ENCODE measurements at regions not wholly inside any gene's neighbourhood (a gene's known extent, or its start where the extent isn't known, plus 50 kb on each side); places are given as distances from the start of the nearest gene placed in this dataset.

DNA sequence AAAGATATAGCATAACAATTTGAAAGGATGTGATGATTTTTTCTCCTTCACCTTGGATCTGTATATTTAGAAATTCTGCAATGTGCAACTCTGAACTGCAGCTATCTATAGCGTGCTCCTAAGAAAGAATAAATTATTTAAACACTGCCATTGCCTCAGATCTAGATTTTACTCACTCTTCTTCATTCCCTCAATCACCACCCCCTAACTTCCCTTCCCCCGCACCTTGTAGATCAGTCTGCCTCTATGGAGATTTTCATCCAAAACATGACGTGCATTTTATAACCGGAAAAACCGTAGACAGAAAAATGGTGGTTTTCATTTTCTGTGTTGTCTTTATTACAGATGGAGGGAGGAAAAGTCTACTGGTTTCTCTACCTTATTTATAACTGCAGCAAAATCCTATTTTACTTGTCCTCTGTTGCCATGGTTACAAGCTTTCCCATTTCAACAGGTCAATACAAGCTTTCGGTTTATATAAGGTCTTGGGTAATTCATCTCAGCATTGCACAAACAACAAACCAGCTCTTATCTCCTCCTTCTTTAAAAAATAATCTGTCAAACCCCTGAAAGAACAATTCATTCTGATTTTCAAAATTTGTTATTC, 480.0 kb downstream of the TAF11L14 start:
- TF ChIP-seq, protein P1, sequence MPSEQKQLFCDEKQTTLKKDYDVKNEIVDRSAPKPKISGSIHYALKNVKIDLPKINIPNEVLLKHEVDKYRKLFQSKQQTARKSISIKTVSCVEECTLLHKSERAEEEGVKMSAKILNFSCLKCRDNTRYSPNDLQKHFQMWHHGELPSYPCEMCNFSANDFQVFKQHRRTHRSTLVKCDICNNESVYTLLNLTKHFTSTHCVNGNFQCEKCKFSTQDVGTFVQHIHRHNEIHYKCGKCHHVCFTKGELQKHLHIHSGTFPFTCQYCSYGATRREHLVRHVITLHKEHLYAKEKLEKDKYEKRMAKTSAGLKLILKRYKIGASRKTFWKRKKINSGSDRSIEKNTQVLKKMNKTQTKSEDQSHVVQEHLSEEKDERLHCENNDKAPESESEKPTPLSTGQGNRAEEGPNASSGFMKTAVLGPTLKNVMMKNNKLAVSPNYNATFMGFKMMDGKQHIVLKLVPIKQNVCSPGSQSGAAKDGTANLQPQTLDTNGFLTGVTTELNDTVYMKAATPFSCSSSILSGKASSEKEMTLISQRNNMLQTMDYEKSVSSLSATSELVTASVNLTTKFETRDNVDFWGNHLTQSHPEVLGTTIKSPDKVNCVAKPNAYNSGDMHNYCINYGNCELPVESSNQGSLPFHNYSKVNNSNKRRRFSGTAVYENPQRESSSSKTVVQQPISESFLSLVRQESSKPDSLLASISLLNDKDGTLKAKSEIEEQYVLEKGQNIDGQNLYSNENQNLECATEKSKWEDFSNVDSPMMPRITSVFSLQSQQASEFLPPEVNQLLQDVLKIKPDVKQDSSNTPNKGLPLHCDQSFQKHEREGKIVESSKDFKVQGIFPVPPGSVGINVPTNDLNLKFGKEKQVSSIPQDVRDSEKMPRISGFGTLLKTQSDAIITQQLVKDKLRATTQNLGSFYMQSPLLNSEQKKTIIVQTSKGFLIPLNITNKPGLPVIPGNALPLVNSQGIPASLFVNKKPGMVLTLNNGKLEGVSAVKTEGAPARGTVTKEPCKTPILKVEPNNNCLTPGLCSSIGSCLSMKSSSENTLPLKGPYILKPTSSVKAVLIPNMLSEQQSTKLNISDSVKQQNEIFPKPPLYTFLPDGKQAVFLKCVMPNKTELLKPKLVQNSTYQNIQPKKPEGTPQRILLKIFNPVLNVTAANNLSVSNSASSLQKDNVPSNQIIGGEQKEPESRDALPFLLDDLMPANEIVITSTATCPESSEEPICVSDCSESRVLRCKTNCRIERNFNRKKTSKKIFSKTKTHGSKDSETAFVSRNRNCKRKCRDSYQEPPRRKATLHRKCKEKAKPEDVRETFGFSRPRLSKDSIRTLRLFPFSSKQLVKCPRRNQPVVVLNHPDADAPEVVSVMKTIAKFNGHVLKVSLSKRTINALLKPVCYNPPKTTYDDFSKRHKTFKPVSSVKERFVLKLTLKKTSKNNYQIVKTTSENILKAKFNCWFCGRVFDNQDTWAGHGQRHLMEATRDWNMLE (tag by site-specific recombination; conservative IDR thresholded peaks at IDR 0.05; ENCODE audit: low read depth) = no peak
- TF ChIP-seq, protein P2, sequence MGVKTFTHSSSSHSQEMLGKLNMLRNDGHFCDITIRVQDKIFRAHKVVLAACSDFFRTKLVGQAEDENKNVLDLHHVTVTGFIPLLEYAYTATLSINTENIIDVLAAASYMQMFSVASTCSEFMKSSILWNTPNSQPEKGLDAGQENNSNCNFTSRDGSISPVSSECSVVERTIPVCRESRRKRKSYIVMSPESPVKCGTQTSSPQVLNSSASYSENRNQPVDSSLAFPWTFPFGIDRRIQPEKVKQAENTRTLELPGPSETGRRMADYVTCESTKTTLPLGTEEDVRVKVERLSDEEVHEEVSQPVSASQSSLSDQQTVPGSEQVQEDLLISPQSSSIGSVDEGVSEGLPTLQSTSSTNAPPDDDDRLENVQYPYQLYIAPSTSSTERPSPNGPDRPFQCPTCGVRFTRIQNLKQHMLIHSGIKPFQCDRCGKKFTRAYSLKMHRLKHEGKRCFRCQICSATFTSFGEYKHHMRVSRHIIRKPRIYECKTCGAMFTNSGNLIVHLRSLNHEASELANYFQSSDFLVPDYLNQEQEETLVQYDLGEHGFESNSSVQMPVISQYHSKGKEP (tag by site-specific recombination; IDR thresholded peaks at IDR 0.05) = no peak
- TF ChIP-seq ZNF311 (tag by site-specific recombination; IDR thresholded peaks at IDR 0.05; ENCODE audit: borderline replicate concordance) (no peak), ZNF394 (tag by site-specific recombination; IDR thresholded peaks at IDR 0.05; ENCODE audit: borderline replicate concordance) (no peak)
- TF ChIP-seq, protein P3, sequence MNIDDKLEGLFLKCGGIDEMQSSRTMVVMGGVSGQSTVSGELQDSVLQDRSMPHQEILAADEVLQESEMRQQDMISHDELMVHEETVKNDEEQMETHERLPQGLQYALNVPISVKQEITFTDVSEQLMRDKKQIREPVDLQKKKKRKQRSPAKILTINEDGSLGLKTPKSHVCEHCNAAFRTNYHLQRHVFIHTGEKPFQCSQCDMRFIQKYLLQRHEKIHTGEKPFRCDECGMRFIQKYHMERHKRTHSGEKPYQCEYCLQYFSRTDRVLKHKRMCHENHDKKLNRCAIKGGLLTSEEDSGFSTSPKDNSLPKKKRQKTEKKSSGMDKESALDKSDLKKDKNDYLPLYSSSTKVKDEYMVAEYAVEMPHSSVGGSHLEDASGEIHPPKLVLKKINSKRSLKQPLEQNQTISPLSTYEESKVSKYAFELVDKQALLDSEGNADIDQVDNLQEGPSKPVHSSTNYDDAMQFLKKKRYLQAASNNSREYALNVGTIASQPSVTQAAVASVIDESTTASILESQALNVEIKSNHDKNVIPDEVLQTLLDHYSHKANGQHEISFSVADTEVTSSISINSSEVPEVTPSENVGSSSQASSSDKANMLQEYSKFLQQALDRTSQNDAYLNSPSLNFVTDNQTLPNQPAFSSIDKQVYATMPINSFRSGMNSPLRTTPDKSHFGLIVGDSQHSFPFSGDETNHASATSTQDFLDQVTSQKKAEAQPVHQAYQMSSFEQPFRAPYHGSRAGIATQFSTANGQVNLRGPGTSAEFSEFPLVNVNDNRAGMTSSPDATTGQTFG (tag by site-specific recombination; IDR thresholded peaks at IDR 0.05; ENCODE audit: borderline replicate concordance) = no peak
- no peaks in the 10 kb centered on the region for H3K9me3 ChIP-seq (ENCODE audit: control insufficient read depth, insufficient read depth, low read depth, low read length)
- no peak overlapping the region for H3K27ac ChIP-seq (ENCODE audit: extremely low read depth, low read depth, low read length)
- POLR2A ChIA-PET = no interaction called here
- H3K36me3 ChIP-seq (ENCODE audit: control insufficient read depth in 2 of 2, insufficient read depth in 1 of 2, low read length in 2 of 2) = no peaks in the 10 kb centered on the region
- CTCF ChIA-PET = interaction anchor here (0.6 to 2.5 kb wide), 2 partner anchors 623 to 898 kb away, joined by 3 to 10 read pairs; no protein-coding TSS in a partner anchor
- H3K4me1 ChIP-seq (ENCODE audit: control insufficient read depth, insufficient read depth, low read length) = no peaks in the 10 kb centered on the region
- no peak overlapping the region for H3K4me3 ChIP-seq (ENCODE audit: low read depth, low read length)

DNA sequence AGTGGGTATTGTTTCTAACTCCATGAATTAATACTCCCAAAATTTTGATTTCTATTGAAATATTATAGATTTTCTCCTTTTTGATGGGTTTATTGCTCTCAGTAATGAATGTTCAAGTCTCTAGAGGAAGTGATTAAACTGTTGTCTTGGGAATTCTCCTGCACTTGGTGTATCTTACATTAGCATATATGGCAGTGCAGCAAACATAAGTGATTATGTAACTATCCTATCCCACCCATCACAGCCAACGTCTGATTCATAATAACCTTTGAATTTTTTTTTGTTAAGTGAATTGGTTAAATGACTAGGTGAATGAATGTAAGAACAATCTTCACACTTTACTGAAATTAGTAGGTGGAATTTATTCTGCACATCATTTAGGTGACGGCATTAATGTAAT, 483.7 kb downstream of the TAF11L14 start:
- Histone ChIP-seq H3K36me3 (ENCODE audit: control insufficient read depth in 2 of 2, insufficient read depth in 1 of 2, low read length in 2 of 2) (no peaks in the 10 kb centered on the region), H3K27ac (ENCODE audit: extremely low read depth, low read depth, low read length) (no peak overlapping the region), H3K4me3 (ENCODE audit: low read depth, low read length) (no peak overlapping the region), H3K9me3 (ENCODE audit: control insufficient read depth, insufficient read depth, low read depth, low read length) (no peaks in the 10 kb centered on the region), H3K4me1 (ENCODE audit: control insufficient read depth, insufficient read depth, low read length) (no peaks in the 10 kb centered on the region)
- CTCF ChIA-PET = no interaction called here
- POLR2A ChIA-PET = no interaction called here
- TF ChIP-seq ZNF184 (tag by site-specific recombination; IDR thresholded peaks at IDR 0.05) (no peak), ZNF629 (tag by site-specific recombination; IDR thresholded peaks at IDR 0.05) (no peak), ZNF302 (tag by site-specific recombination; IDR thresholded peaks at IDR 0.05; ENCODE audit: low read depth) (no peak), ZNF837 (tag by site-specific recombination; IDR thresholded peaks at IDR 0.05) (no peak), ZNF701 (tag by site-specific recombination; IDR thresholded peaks at IDR 0.05) (no peak), PRDM1 (tag by site-specific recombination; IDR thresholded peaks at IDR 0.05) (no peak), ZNF777 (tag by site-specific recombination; IDR thresholded peaks at IDR 0.05; ENCODE audit: borderline replicate concordance) (no peak), HOXA7 (CRISPR knock-in tag; IDR thresholded peaks at IDR 0.05; ENCODE audit: borderline replicate concordance) (no peak), OSR2 (tag by site-specific recombination; IDR thresholded peaks at IDR 0.05) (no peak)
- TF ChIP-seq, protein P4, sequence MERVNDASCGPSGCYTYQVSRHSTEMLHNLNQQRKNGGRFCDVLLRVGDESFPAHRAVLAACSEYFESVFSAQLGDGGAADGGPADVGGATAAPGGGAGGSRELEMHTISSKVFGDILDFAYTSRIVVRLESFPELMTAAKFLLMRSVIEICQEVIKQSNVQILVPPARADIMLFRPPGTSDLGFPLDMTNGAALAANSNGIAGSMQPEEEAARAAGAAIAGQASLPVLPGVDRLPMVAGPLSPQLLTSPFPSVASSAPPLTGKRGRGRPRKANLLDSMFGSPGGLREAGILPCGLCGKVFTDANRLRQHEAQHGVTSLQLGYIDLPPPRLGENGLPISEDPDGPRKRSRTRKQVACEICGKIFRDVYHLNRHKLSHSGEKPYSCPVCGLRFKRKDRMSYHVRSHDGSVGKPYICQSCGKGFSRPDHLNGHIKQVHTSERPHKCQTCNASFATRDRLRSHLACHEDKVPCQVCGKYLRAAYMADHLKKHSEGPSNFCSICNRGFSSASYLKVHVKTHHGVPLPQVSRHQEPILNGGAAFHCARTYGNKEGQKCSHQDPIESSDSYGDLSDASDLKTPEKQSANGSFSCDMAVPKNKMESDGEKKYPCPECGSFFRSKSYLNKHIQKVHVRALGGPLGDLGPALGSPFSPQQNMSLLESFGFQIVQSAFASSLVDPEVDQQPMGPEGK (tag by site-specific recombination; IDR thresholded peaks at IDR 0.05) = no peak
- TF ChIP-seq, protein P5, sequence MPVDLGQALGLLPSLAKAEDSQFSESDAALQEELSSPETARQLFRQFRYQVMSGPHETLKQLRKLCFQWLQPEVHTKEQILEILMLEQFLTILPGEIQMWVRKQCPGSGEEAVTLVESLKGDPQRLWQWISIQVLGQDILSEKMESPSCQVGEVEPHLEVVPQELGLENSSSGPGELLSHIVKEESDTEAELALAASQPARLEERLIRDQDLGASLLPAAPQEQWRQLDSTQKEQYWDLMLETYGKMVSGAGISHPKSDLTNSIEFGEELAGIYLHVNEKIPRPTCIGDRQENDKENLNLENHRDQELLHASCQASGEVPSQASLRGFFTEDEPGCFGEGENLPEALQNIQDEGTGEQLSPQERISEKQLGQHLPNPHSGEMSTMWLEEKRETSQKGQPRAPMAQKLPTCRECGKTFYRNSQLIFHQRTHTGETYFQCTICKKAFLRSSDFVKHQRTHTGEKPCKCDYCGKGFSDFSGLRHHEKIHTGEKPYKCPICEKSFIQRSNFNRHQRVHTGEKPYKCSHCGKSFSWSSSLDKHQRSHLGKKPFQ (tag by site-specific recombination; IDR thresholded peaks at IDR 0.05) = no peak
- TF ChIP-seq, protein P6, sequence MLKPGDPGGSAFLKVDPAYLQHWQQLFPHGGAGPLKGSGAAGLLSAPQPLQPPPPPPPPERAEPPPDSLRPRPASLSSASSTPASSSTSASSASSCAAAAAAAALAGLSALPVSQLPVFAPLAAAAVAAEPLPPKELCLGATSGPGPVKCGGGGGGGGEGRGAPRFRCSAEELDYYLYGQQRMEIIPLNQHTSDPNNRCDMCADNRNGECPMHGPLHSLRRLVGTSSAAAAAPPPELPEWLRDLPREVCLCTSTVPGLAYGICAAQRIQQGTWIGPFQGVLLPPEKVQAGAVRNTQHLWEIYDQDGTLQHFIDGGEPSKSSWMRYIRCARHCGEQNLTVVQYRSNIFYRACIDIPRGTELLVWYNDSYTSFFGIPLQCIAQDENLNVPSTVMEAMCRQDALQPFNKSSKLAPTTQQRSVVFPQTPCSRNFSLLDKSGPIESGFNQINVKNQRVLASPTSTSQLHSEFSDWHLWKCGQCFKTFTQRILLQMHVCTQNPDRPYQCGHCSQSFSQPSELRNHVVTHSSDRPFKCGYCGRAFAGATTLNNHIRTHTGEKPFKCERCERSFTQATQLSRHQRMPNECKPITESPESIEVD (tag by site-specific recombination; IDR thresholded peaks at IDR 0.05) = no peak
- TF ChIP-seq, protein P7, sequence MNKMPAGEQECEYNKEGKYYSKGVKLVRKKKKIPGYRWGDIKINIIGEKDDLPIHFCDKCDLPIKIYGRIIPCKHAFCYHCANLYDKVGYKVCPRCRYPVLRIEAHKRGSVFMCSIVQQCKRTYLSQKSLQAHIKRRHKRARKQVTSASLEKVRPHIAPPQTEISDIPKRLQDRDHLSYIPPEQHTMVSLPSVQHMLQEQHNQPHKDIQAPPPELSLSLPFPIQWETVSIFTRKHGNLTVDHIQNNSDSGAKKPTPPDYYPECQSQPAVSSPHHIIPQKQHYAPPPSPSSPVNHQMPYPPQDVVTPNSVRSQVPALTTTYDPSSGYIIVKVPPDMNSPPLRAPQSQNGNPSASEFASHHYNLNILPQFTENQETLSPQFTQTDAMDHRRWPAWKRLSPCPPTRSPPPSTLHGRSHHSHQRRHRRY (tag by site-specific recombination; IDR thresholded peaks at IDR 0.05) = no peak

Measured in HEK293 (cell line).